GM18867 (cell line): ENCODE measurements at regions not wholly inside any gene's neighbourhood (a gene's known extent, or its start where the extent isn't known, plus 50 kb on each side); places are given as distances from the start of the nearest gene placed in this dataset.
"Not testable (repeated sequence)": the region's sequence is repeated elsewhere in the genome, so short reads cannot be mapped to it uniquely, and the experiment has no call there.

Source experiments
- ATAC-seq: cut with Tn5 transposase; IDR thresholded peaks from one replicate; pipeline ENCODE4 v1.9.1; 2021; ENCODE audit warnings: mild to moderate bottlenecking, moderate library complexity; ENCODE audit not compliant: unreplicated experiment

DNA sequence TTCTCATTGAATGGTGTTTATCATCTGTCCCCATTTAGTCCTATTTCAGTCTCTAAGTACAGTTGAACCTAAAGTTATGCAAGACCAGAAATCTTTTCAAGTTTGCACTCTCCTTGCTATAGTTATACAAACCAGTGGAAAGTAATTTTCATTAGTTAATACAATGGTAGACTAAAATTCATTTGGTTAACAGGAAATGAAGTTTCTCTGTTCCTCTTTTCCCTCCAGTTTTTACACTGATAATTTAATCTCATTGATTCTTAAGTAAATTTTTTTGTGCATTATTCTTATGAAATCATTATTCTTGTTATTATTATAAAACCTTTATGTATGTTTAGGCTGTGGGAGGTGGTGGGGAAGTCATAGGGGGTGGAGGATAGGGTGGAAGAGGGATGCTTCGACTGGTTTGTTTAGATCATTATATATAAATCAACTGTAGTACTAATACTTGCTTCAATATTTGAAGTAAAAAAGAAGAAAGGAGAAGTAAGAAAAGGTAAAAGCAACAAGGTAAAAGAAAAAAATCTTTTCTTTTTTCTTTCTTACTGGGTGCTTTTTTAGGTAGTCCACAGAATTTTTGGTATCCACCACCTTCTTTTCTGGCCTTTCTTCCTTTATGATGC is 104.1 kb downstream of the GPR85 start:
- ATAC-seq, result peak; percentile 77

GRCh38 chr7:112981966-112982365 is 104.7 kb downstream of the GPR85 start:
- ATAC-seq, result peak; percentile 26

DNA sequence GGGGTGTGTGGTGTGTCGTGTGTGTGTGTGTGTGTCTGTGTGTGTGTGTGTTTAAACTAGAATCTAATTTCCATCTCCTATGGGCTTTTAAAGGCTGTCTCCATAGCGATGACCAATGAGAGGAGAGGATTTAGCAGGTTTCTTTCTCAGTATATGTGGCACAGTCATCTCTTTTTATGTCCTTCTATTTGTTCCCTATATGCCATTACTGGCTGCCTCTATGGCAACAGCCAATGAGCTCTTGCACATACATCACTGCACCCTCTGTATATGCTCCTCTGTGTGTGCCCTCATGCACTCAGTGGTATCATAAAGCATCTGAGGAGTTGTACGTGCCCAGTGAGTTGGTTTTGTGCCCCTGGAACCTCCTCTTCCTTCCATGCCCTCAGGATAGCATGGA is 107.6 kb downstream of the GPR85 start:
- not testable (repeated sequence) for ATAC-seq

GRCh38 chr7:112977244-112977955 is 109.2 kb downstream of the GPR85 start:
- ATAC-seq, result peak; percentile 55

DNA sequence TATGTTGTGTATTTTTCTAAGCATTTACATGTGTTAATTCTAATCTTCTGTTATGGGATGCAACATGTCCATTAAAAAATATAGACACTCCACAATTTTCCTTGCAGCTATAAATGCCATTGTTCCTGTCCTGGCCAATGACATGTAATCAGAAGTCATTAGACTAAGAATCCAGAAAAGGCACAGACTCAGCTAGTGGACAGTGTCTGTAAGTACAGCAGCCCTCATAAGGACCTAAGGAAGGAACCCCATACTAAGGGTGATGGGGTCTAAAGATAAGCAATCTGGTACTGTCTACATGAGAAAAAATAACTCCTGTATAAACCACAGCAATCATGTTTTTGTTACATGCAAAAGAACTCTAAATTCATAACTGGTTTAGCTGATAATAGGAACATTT is 115.9 kb downstream of the GPR85 start:
- ATAC-seq, result peak; percentile 77

GRCh38 chr7:112969946-112970345 is 116.7 kb downstream of the GPR85 start:
- ATAC-seq, result no peak

- no peak for ATAC-seq
These were observed 121.1 kb downstream of the GPR85 start for GRCh38 chr7:112965506-112965905.

GRCh38 chr7:112963634-112964033 is 123.0 kb downstream of the GPR85 start:
- ATAC-seq, result peak; percentile 56

- ATAC-seq, result no peak
These were observed 123.8 kb downstream of the GPR85 start for GRCh38 chr7:112962815-112963214.

DNA sequence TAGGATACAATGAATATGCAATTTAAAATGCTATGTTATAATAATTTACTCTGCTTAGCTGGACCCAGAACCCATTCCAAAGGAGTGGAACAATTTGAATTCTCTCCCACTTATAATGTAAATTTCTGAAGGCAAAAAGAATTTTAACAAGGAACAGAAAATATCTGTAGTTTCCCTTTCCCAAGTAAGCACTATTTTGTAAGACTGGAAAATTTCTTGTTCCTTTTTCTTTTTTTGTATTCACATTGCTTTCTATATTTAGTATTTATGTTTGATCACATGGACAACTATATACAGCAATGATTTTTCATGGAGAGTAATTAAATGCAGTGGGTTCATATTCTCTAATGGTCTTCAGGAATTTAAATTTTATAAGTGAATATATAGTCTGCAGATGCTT is 127.4 kb downstream of the GPR85 start:
- ATAC-seq, result no peak

DNA sequence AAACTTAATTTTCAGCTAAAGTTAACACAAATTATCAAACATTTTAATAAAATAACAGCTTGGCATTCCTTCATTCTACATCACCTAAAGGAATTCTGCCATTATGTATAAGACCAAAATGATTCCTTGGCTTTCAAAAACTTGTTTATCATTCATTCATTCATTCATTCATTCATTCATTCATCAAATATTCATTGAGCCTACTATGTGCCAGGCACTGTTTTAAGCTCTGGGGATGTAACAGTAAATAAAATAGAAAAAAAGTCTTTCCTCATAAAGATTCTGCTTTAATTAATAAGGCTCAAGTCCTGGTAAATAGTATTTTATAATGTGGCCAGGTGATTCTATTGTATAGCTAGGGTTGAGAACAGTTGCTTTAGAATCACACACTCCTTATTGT is 127.9 kb downstream of the GPR85 start:
- ATAC-seq, result no peak

DNA sequence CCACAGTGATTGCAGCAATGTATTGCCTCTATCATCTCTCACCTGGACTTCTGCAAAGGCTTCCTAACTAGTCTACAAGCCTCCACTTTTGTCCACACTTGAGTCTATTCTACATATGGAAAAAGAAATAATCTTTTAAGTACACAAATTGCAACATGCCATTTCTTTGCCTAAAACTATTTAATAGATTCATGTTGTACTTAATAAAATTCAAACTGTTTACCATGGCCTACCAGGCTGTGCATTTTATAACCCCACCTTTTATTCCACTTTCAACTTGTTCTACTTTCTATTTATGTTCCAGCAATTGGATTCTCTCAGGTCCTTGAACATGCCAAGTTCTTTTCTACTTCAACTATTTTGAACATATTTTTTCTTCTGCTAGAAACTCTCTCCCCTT is 128.7 kb downstream of the GPR85 start:
- ATAC-seq, result no peak

GRCh38 chr7:112953031-112953430 is 133.6 kb downstream of the GPR85 start:
- ATAC-seq, result not testable (repeated sequence)

DNA sequence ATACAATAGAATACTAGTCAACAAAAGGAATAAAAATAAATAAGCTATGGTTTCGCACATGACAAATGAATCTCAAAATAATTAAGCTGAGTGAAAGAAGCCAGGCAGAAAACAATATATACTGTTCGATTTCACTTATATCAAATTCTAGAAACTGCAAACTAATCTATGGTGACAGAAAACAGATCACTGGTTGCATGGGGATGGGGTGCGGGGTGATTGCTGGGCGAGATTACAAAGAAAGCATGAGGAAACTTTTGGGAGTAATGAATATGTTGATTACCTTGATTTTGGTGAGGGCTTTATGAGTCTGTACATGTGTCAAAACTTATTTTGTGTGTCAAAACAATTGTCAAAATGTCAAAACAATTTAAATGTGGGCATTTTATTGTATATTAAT is 135.6 kb downstream of the GPR85 start:
- ATAC-seq, result no peak

DNA sequence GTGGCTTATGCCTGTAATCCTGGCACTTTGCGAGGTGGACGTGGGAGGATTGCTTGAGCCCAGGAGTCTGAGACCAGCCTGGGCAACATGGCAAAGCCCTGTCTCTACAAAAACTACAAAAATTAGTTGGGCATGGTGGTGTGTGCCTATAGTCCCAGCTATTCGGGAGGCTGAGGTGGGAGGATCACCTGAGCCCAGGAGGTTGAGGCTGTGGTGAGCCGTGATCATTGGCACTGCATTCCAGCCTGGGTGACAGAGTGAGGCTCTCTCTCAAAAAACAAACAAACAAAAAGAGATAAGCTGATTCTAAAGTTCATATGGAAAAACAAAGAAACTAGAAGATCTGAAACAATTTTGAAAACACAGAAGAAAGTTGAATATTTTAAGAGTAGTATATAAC is 136.9 kb downstream of the GPR85 start:
- not testable (repeated sequence) for ATAC-seq

- no peak for ATAC-seq
These were observed 140.3 kb downstream of the GPR85 start for GRCh38 chr7:112946350-112946749.

DNA sequence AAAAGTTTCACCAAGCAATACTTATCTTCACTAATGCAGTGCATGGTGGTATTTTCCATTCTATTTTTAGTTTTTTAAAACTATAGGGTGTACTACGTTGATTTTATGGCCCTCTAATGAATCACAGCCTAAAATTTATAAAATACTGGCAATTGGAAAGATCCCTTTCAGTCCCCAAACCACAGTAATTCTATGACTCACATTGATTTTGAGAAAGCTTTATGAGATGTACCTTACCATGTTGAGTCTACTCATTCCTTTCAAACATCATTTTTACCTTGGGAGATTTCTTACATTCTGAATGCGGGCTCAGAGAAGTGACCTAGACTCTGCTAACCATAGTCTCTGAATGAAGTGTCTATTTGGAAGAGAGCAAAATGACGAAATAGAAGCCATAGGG is 141.6 kb downstream of the GPR85 start:
- ATAC-seq, result no peak

- ATAC-seq, result no peak
These were observed 143.6 kb downstream of the GPR85 start for GRCh38 chr7:112942981-112943380.

GRCh38 chr7:112942125-112942524 is 144.5 kb downstream of the GPR85 start:
- not testable (repeated sequence) for ATAC-seq

DNA sequence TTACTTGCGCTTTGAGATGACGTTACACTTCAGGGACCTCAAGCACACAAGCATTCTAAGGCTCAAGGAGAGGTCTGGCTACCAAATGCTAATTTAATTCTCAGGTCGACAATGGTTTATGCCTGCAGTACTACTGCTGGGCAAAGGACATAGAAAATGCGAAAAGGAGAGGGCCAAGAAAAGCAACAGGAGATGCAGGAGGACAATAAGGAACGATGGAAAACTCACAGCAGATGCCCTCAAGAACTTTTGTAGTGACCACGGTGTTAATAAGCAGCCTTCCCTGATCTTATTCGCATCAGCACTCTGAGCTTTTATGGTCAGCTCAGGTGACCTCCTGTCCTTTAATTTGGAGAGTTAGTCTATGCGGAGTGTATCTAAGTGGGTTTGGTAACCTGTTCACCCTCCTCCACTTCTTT is 146.3 kb downstream of the GPR85 start:
- peak; percentile 47 for ATAC-seq

GRCh38 chr7:112939574-112940313 is 146.9 kb downstream of the GPR85 start:
- ATAC-seq, result peak; percentile 98
